ENCODE measurements at regions not wholly inside any gene's neighbourhood (a gene's known extent, or its start where the extent isn't known, plus 50 kb on each side); places are given as distances from the start of the nearest gene placed in this dataset.

DNA sequence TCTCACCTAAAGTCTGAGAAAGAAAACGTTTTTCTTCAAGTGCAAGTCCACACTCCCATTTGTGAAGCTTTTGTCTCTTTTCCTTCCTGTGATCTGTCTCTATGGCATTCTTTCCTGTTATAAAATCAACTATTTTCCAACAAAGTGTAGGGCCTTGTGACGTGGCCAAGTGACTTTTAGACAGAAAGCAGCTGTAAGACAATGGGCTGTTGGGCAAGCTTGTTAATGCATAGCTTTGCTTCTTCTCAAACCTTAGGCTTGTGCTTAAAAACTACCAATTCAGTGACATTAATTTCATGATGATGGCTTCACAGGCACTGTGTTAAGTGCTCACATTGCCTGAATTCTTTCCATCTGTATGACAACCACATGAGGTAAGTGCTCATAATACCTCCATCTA lies 83.5 kb downstream of the VCY1B start:
- H3K9me3 Mint-ChIP-seq, result no peaks in the 10 kb centered on the region

DNA sequence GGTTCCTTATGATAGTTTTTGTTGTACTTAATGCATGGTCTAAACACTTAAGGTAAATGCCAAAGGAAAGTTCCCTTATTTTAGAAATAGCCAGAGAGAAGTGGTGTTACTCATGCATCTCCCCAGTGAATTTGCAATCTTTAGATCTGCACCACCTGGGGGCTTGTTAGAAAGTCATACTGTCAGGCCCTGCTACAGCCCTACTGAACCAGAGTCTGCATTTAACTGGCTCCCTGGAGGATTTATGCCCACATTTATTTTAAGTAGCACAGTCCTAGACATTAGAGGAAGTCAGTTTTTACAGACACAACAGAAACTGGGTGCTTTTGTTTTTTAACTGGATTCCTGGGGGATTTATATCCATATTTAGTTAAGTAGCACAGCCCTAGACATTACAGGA lies 89.6 kb downstream of the VCY1B start:
- Mint-ChIP-seq H3K27ac (no peak overlapping the region), H3K27me3 (ENCODE audit: low read depth) (no peaks in the 10 kb centered on the region), H3K36me3 (ENCODE audit: low read depth) (no peaks in the 10 kb centered on the region), H3K4me1 (ENCODE audit: low read depth) (peaks cover 2% of the 10 kb centered on the region), H3K9me3 (no peaks in the 10 kb centered on the region), H3K4me3 (ENCODE audit: low read depth) (no peak overlapping the region)
- intact Hi-C loops (cut with micrococcal nuclease), result no loop called here
- no peak for DNase-seq (ENCODE audit: low spot score)

More for the DNA sequence above, 83.5 kb downstream of the VCY1B start:
- Mint-ChIP-seq H3K4me3 (ENCODE audit: low read depth) (no peak overlapping the region), H3K36me3 (ENCODE audit: low read depth) (no peaks in the 10 kb centered on the region), H3K27me3 (ENCODE audit: low read depth) (no peaks in the 10 kb centered on the region), H3K27ac (no peak overlapping the region), H3K4me1 (ENCODE audit: low read depth) (peaks cover 2% of the 10 kb centered on the region)
- intact Hi-C loops (cut with micrococcal nuclease), result no loop called here
- no peak for DNase-seq (ENCODE audit: low spot score)

DNA sequence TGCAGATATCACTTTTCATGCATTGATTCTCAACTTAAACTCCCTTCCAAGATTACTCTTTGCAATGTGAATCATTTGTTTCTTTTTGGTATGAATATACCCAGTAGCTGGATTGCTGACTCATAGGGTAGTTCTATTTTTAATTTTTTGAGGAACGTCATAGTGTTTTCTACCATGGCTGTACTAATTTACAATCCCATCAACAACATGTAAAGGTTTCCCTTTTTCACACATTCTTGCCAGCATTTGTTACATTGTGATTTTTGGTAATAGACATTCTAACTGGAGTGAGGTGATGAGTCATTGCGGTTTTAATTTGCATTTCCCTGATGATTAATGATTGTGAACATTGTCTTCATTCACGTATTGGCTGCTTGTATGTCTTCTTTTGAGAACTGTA lies 126.7 kb downstream of the VCY1B start:
- Mint-ChIP-seq H3K4me1 (ENCODE audit: low read depth) (peaks cover 2% of the 10 kb centered on the region), H3K27me3 (ENCODE audit: low read depth) (no peaks in the 10 kb centered on the region), H3K36me3 (ENCODE audit: low read depth) (no peaks in the 10 kb centered on the region), H3K4me3 (ENCODE audit: low read depth) (no peak overlapping the region), H3K27ac (no peak overlapping the region), H3K9me3 (no peaks in the 10 kb centered on the region)
- intact Hi-C loops (cut with micrococcal nuclease), result loop anchor here (5.0 kb wide), 1 partner anchor 160 kb away; no protein-coding TSS in a partner anchor
- no peak for DNase-seq (ENCODE audit: low spot score)

DNA sequence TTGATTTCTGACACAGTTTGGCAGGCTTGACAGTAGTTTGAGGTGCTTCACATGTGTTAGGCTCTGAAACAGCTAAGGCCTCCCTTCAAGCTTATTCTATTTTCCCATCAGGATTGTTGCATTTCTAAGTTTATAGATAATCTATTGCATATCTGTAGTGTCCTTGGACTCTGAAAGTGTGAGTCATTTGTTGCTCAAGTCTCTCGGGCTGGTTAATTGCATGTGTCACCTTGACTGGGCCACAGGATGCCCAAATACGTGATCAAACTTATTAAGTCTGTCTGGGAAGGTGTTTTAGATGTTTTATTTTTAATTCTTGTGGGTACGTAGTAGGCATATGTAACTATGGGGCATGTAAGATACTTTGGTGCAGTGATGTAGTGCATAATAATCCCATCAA lies 166.0 kb downstream of the VCY1B start:
- H3K4me1 Mint-ChIP-seq (ENCODE audit: low read depth), result no peaks in the 10 kb centered on the region
- no peaks in the 10 kb centered on the region for H3K9me3 Mint-ChIP-seq
- H3K27ac Mint-ChIP-seq, result no peak overlapping the region
- no peak for DNase-seq (ENCODE audit: low spot score)
- no peak overlapping the region for H3K4me3 Mint-ChIP-seq (ENCODE audit: low read depth)
- no peaks in the 10 kb centered on the region for H3K27me3 Mint-ChIP-seq (ENCODE audit: low read depth)
- intact Hi-C loops (cut with micrococcal nuclease), result no loop called here
- H3K36me3 Mint-ChIP-seq (ENCODE audit: low read depth), result no peaks in the 10 kb centered on the region

GRCh38 chrY:14231703-14232102 lies 175.7 kb downstream of the VCY1B start:
- DNase-seq (ENCODE audit: low spot score), result no peak
- Mint-ChIP-seq H3K9me3 (no peaks in the 10 kb centered on the region), H3K27ac (no peak overlapping the region), H3K4me1 (ENCODE audit: low read depth) (no peaks in the 10 kb centered on the region), H3K36me3 (ENCODE audit: low read depth) (no peaks in the 10 kb centered on the region), H3K4me3 (ENCODE audit: low read depth) (no peak overlapping the region), H3K27me3 (ENCODE audit: low read depth) (no peaks in the 10 kb centered on the region)
- intact Hi-C loops (cut with micrococcal nuclease), result no loop called here

DNA sequence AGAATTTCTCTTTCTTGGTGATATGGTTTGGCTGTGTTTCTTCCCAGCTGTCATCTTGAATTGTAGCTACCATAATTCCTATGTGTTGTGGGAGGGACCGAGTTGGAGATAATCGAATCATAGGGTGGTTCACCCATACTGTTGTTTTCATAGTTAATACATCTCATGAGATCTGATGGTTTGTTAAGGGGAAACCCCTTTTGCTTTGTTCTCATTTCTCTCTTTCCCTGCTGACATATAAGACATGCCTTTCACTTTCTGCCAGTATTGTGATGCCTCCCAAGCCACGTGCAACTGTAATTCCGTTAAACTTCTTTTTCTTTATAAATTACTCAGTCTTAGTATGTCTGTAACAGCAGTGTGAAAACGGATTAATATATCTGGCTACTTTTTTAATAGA lies 179.0 kb downstream of the VCY1B start:
- DNase-seq (ENCODE audit: low spot score), result no peak
- intact Hi-C loops (cut with micrococcal nuclease), result no loop called here
- H3K27ac Mint-ChIP-seq, result no peak overlapping the region
- H3K4me3 Mint-ChIP-seq (ENCODE audit: low read depth), result no peak overlapping the region
- no peaks in the 10 kb centered on the region for H3K9me3 Mint-ChIP-seq
- H3K4me1 Mint-ChIP-seq (ENCODE audit: low read depth), result no peaks in the 10 kb centered on the region
- no peaks in the 10 kb centered on the region for H3K36me3 Mint-ChIP-seq (ENCODE audit: low read depth)
- no peaks in the 10 kb centered on the region for H3K27me3 Mint-ChIP-seq (ENCODE audit: low read depth)

DNA sequence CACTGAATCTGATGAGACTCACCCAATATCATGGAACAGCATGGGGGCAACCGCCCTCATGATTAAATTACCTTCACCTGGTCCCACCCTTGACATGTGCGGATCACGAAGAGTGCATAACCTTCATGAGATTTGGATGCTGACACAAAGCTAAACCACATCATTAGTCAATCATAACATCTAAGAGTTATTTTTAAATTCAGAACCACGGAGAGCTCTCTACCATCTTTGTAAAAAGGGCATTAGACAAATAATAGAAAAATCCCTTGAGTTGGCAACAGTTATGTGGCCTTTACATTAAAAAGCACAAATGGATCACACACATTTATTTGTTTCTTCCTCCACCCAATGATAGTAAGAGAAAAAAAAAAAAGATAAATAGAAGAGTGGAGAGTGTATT lies 182.2 kb downstream of the VCY1B start:
- intact Hi-C loops (cut with micrococcal nuclease), result no loop called here
- Mint-ChIP-seq H3K9me3 (no peaks in the 10 kb centered on the region), H3K4me3 (ENCODE audit: low read depth) (no peak overlapping the region), H3K27me3 (ENCODE audit: low read depth) (no peaks in the 10 kb centered on the region), H3K27ac (no peak overlapping the region), H3K36me3 (ENCODE audit: low read depth) (no peaks in the 10 kb centered on the region), H3K4me1 (ENCODE audit: low read depth) (no peaks in the 10 kb centered on the region)
- no peak for DNase-seq (ENCODE audit: low spot score)

- no peaks in the 10 kb centered on the region for H3K4me1 Mint-ChIP-seq (ENCODE audit: low read depth)
- no peak overlapping the region for H3K27ac Mint-ChIP-seq
- intact Hi-C loops (cut with micrococcal nuclease), result no loop called here
- no peaks in the 10 kb centered on the region for H3K36me3 Mint-ChIP-seq (ENCODE audit: low read depth)
- DNase-seq (ENCODE audit: low spot score), result no peak
- H3K9me3 Mint-ChIP-seq, result no peaks in the 10 kb centered on the region
- H3K27me3 Mint-ChIP-seq (ENCODE audit: low read depth), result no peaks in the 10 kb centered on the region
- no peak overlapping the region for H3K4me3 Mint-ChIP-seq (ENCODE audit: low read depth)
Observed at GRCh38 chrY:14246948-14247347, 190.9 kb downstream of the VCY1B start.

DNA sequence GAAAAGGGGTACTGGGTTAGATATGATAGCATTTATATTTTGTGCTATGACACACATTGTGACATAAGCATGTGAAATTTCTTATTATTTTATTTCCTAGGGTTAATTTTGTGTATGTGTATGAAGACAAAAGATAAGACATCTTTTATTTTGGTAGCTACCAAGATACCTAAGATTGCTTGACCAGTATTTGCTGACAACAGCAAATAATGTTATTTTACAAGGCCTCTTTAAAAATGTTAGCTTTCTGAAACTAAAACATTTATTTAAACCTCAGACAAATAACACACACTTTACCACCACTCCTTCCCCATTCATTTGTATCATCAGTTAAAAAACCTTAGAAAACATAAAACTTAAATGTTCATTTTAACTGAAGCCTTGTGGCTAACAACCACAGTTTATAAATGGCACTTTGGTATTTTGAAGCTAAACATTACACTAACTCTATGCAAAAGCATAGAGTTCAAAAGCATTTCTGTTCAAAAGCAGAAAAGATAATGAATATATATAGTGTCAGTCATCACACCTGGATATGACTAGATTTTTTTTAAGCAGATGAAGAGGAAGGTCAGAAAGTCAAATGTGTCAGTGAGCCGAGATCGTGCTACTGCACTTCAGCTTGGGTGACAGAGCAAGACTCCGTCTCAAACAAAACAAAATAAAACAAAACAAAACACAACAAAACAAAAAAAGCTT lies 193.0 kb downstream of the VCY1B start:
- no peaks in the 10 kb centered on the region for H3K4me1 Mint-ChIP-seq (ENCODE audit: low read depth)
- no peaks in the 10 kb centered on the region for H3K36me3 Mint-ChIP-seq (ENCODE audit: low read depth)
- DNase-seq (ENCODE audit: low spot score), result no peak
- H3K27ac Mint-ChIP-seq, result no peak overlapping the region
- no peak overlapping the region for H3K4me3 Mint-ChIP-seq (ENCODE audit: low read depth)
- intact Hi-C loops (cut with micrococcal nuclease), result no loop called here
- no peaks in the 10 kb centered on the region for H3K27me3 Mint-ChIP-seq (ENCODE audit: low read depth)
- no peaks in the 10 kb centered on the region for H3K9me3 Mint-ChIP-seq

- no peaks in the 10 kb centered on the region for H3K9me3 Mint-ChIP-seq
- H3K36me3 Mint-ChIP-seq (ENCODE audit: low read depth), result no peaks in the 10 kb centered on the region
- H3K4me1 Mint-ChIP-seq (ENCODE audit: low read depth), result peaks cover 4% of the 10 kb centered on the region
- DNase-seq (ENCODE audit: low spot score), result no peak
- intact Hi-C loops (cut with micrococcal nuclease), result no loop called here
- no peak overlapping the region for H3K4me3 Mint-ChIP-seq (ENCODE audit: low read depth)
- H3K27ac Mint-ChIP-seq, result no peak overlapping the region
- no peaks in the 10 kb centered on the region for H3K27me3 Mint-ChIP-seq (ENCODE audit: low read depth)
Observed at GRCh38 chrY:14255965-14256816, 200.2 kb downstream of the VCY1B start.

DNA sequence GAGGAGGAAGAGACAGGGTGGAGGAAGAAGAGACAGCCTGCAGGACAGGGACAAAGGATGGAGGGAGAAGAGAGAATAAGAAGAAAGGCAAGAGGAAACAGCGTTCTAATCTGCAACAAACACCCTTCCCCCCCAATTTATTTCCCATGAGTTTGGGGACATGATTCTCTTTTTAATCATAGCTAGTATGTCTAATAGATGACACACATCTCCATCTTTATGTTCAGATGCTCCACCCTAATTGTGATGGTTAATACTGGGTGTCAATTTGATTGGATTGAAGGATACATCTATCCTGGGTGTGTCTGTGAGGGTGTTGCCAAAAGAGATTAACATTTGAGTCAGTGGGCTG lies 200.8 kb downstream of the VCY1B start:
- intact Hi-C loops (cut with micrococcal nuclease), result no loop called here
- peaks cover 4% of the 10 kb centered on the region for H3K4me1 Mint-ChIP-seq (ENCODE audit: low read depth)
- H3K36me3 Mint-ChIP-seq (ENCODE audit: low read depth), result no peaks in the 10 kb centered on the region
- no peak overlapping the region for H3K27ac Mint-ChIP-seq
- no peak for DNase-seq (ENCODE audit: low spot score)
- H3K9me3 Mint-ChIP-seq, result no peaks in the 10 kb centered on the region
- H3K27me3 Mint-ChIP-seq (ENCODE audit: low read depth), result no peaks in the 10 kb centered on the region
- no peak overlapping the region for H3K4me3 Mint-ChIP-seq (ENCODE audit: low read depth)

GRCh38 chrY:14277029-14277428 lies 221.0 kb downstream of the VCY1B start:
- Mint-ChIP-seq H3K27me3 (ENCODE audit: low read depth) (no peaks in the 10 kb centered on the region), H3K4me3 (ENCODE audit: low read depth) (no peak overlapping the region), H3K27ac (no peak overlapping the region), H3K9me3 (no peaks in the 10 kb centered on the region), H3K4me1 (ENCODE audit: low read depth) (peaks cover 1% of the 10 kb centered on the region), H3K36me3 (ENCODE audit: low read depth) (no peaks in the 10 kb centered on the region)
- DNase-seq (ENCODE audit: low spot score), result no peak
- intact Hi-C loops (cut with micrococcal nuclease), result no loop called here

DNA sequence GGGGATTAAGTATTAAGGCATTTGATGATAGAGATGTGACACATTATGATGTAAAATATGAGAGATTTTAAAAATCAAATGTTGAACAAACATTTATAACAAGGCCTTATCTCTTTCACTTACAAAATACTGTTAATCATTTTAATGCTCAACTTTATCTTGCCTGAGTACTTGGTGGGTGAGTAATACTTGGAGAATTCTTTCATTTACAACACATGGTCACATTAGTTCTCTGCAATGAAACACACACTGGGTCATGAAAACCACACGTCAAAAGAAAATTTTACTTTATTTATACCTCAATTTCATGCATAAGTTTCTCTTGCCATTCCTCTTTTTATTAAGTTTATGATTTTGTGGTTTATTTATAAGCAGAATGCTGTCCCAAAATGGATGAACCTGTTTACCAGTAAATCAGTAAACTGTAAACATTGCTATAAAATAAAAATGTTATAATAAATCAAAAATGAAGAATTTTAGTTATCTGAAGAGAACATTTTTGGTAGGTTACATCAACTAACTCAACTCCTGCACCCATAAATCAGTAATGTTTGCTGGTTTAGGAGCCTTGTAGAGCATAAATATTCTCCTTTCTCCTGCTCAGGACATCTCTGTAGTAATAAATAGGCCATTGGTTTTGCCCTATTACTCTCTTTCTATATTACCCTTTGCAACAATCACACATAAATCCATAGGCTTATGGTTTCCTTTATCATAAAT lies 233.5 kb upstream of the NLGN4Y start:
- H3K36me3 Mint-ChIP-seq (ENCODE audit: low read depth), result no peaks in the 10 kb centered on the region
- H3K4me3 Mint-ChIP-seq (ENCODE audit: low read depth), result no peak overlapping the region
- intact Hi-C loops (cut with micrococcal nuclease), result no loop called here
- H3K27ac Mint-ChIP-seq, result no peak overlapping the region
- H3K27me3 Mint-ChIP-seq (ENCODE audit: low read depth), result no peaks in the 10 kb centered on the region
- no peaks in the 10 kb centered on the region for H3K4me1 Mint-ChIP-seq (ENCODE audit: low read depth)
- H3K9me3 Mint-ChIP-seq, result no peaks in the 10 kb centered on the region
- DNase-seq (ENCODE audit: low spot score), result no peak

Data from activated T-helper 2 cell treated with anti-CD3 and anti-CD28 coated beads, Interferon-gamma antibody, Interleukin-2, Interleukin-4, amounts not matched to agents 10 μg/mL and 5 μg/mL and 100 μg/mL, durations not matched to agents 14 hours and 24 hours and 36 hours (primary cell).